HFFc6 (cell line): ENCODE measurements at regions not wholly inside any gene's neighbourhood (a gene's known extent, or its start where the extent isn't known, plus 50 kb on each side); places are given as distances from the start of the nearest gene placed in this dataset.

ENCODE experiments used
- DNase-seq: peaks from one replicate; pipeline ENCODE4 v3.0.0-alpha.2; 2018
- H3K27ac Mint-ChIP-seq: 2 replicates; pipeline ENCODE4 v1.8.0; 2020; ENCODE audit warnings: mild to moderate bottlenecking, mixed read lengths
- H3K27me3 Mint-ChIP-seq: 2 replicates; pipeline ENCODE4 v1.8.0; 2021; ENCODE audit warnings: mild to moderate bottlenecking, moderate library complexity, mixed read lengths; ENCODE audit not compliant: insufficient read depth
- H3K36me3 Mint-ChIP-seq: 2 replicates; pipeline ENCODE4 v1.8.0; 2021; ENCODE audit warnings: low read depth, mixed read lengths
- H3K4me1 Mint-ChIP-seq: 2 replicates; pipeline ENCODE4 v1.8.0; 2020; ENCODE audit warnings: low read depth, mixed read lengths
- H3K4me3 Mint-ChIP-seq: 2 replicates; pipeline ENCODE4 v1.8.0; 2020; ENCODE audit warnings: mild to moderate bottlenecking, moderate library complexity, mixed read lengths
- H3K9me3 Mint-ChIP-seq: 2 replicates; pipeline ENCODE4 v1.8.0; 2020; ENCODE audit warnings: mild to moderate bottlenecking, mixed read lengths
- CTCF ChIP-seq: fragments of 200-600 bp; sonication (generic); IDR thresholded peaks from 2 replicates; pipeline ENCODE4 v1.5.0; 2021; ENCODE audit warnings: antibody characterized with exemption, mild to moderate bottlenecking

DNA sequence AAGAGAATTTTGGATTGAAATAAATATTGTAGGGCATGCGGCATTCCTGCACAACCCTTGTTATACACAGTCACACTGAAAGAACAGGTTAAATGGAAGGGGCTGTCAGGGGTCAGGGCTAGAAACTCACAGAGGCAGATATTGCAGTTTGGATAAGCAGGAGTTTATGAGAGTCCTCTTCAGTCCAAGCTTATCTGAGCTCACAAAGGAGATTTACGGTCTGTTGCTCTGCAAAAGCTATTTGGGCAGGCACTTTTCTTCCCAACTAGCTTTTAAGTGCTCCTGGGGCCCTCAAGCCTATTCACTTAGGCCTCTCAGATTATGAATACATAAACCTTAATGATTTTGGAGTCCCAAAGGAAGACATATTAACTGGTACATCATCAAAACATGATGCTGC lies 156.2 kb downstream of the SOX4 start:
- no peak for DNase-seq
- Mint-ChIP-seq H3K4me3 (no peak overlapping the region), H3K4me1 (peaks cover 29% of the 10 kb centered on the region), H3K27me3 (peaks cover 2% of the 10 kb centered on the region; the same call in 1 of the 2 replicates), H3K9me3 (no peaks in the 10 kb centered on the region), H3K36me3 (no peaks in the 10 kb centered on the region), H3K27ac (no peak overlapping the region)
- no peak for TF ChIP-seq CTCF

GRCh38 chr6:21750575-21750974 lies 157.0 kb downstream of the SOX4 start:
- Mint-ChIP-seq H3K4me3 (no peak overlapping the region), H3K36me3 (no peaks in the 10 kb centered on the region), H3K27ac (no peak overlapping the region), H3K4me1 (peaks cover 35% of the 10 kb centered on the region), H3K9me3 (no peaks in the 10 kb centered on the region), H3K27me3 (peaks cover 2% of the 10 kb centered on the region; the same call in 1 of the 2 replicates)
- no peak for DNase-seq
- no peak for TF ChIP-seq CTCF

DNA sequence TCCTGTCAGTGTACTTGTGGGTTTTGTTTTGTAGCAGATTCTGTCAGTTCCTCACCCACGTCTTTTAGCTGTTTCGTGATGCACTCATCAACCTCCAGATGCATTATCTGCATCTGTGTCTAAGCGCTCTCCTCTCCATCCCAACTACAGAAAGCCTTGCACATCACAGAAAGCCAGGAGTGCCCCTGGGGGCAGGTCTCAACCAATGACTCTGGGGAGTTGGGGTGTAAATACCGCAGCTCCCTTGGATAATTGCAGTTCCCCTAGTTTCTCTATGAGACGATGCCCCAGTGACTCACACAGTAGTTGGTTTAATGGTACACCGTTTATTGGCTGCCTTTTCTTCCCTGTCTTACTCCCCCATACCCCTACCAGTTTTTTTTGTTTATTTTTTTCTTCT lies 158.1 kb downstream of the SOX4 start:
- no peak for TF ChIP-seq CTCF
- H3K27ac Mint-ChIP-seq: no peak overlapping the region
- no peak overlapping the region for H3K4me3 Mint-ChIP-seq
- H3K36me3 Mint-ChIP-seq: no peaks in the 10 kb centered on the region
- H3K27me3 Mint-ChIP-seq: peaks cover 2% of the 10 kb centered on the region; the same call in 1 of the 2 replicates
- DNase-seq: no peak
- peaks cover 35% of the 10 kb centered on the region for H3K4me1 Mint-ChIP-seq
- no peaks in the 10 kb centered on the region for H3K9me3 Mint-ChIP-seq

- peaks cover 35% of the 10 kb centered on the region for H3K4me1 Mint-ChIP-seq
- H3K9me3 Mint-ChIP-seq: no peaks in the 10 kb centered on the region
- DNase-seq: peak; percentile 35
- no peak for TF ChIP-seq CTCF
- no peak overlapping the region for H3K4me3 Mint-ChIP-seq
- H3K36me3 Mint-ChIP-seq: no peaks in the 10 kb centered on the region
- peaks cover 4% of the 10 kb centered on the region for H3K27me3 Mint-ChIP-seq
- no peak overlapping the region for H3K27ac Mint-ChIP-seq
These were observed 158.7 kb downstream of the SOX4 start for GRCh38 chr6:21752054-21752811.

DNA sequence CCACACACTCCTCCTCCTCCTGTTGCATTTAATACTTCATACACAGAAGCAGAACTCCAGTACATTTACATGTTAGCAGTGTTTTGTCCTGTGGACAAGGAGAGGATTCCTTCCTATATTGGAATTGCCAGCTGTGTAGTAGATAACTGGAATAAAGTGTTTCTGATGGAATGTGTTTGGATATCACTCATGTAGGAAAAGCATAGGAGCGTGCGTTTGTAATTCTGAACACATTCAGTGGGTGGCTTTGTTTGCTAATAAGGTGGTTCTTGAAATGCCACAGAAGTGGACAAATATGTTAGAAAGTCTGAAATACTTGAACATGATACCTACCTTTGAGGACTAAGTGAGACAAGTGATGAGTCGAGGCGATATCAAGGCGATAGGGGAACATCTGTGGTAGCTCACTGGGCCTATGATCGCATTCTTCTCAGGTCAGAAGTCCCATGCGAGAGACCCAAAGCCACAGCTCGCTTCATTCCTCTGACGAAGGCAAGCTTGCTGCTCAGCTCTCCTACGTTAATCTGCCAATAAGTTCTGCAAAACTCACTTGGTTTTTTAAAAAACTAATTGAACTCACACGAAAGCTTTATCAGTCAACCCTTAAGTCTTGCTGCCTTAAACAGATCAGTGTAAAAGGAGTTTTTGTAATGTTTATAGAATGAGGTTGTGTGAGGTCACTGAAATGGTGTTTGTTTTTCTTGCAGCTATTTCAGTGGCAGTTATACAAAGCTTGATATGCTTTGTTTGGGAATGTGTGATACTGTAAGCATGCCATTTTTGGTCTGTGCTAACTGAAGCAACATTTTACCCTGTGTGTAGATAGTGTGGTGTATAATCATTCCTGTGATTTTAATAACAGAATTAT lies 159.9 kb downstream of the SOX4 start:
- peak; percentile 39 for DNase-seq
- H3K4me3 Mint-ChIP-seq: no peak overlapping the region
- peaks cover 35% of the 10 kb centered on the region for H3K4me1 Mint-ChIP-seq

More for the DNA sequence above, 159.9 kb downstream of the SOX4 start:
- Mint-ChIP-seq H3K9me3 (no peaks in the 10 kb centered on the region), H3K27ac (no peak overlapping the region; the same call in 1 of the 2 replicates), H3K27me3 (peaks cover 4% of the 10 kb centered on the region), H3K36me3 (no peaks in the 10 kb centered on the region)
- no peak for TF ChIP-seq CTCF
